ENCODE measurements at regions not wholly inside any gene's neighbourhood (a gene's known extent, or its start where the extent isn't known, plus 50 kb on each side); places are given as distances from the start of the nearest gene placed in this dataset.

- TF ChIP-seq CTCF (IDR thresholded peaks at IDR 0.05; ENCODE audit: insufficient read depth, low read length) = no peak
- TF ChIP-seq POLR2AphosphoS5 (IDR thresholded peaks at IDR 0.05; ENCODE audit: low read depth) = no peak
- no peak for TF ChIP-seq SPI1 (IDR thresholded peaks at IDR 0.05; ENCODE audit: borderline replicate concordance, low read depth)
- TF ChIP-seq GABPA (IDR thresholded peaks at IDR 0.05; ENCODE audit: low read depth) = no peak
- no peak for TF ChIP-seq REST (IDR thresholded peaks at IDR 0.05; ENCODE audit: insufficient replicate concordance, low read depth)
Observed at GRCh38 chr6:112853162-112853561, 506.0 kb downstream of the RFPL4B start.
